Stimulated activated CD4-positive, alpha-beta T cell treated with anti-CD3 and anti-CD28 coated beads, Interleukin-1b, Interleukin-23, amount 100 ng/mL, for 4 hours (primary cell): ENCODE measurements at regions not wholly inside any gene's neighbourhood (a gene's known extent, or its start where the extent isn't known, plus 50 kb on each side); places are given as distances from the start of the nearest gene placed in this dataset.

Experiments used
- DNase-seq, 2 donors: peaks; one replicate each; pipeline ENCODE4 v3.0.0-alpha.2; 2020; ENCODE audit warnings: low read depth in 2 of 2

GRCh38 chr3:177742273-177742672, 545.0 kb upstream of the TBL1XR1 start:
- no peak for DNase-seq

GRCh38 chr3:177743173-177743890, 546.0 kb upstream of the TBL1XR1 start:
- no peak for DNase-seq

GRCh38 chr3:177744873-177745606, 547.8 kb upstream of the TBL1XR1 start:
- DNase-seq, result no peak

GRCh38 chr3:177745607-177746005, 548.3 kb upstream of the TBL1XR1 start:
- DNase-seq, result no peak

- DNase-seq, result no peak
These were observed 549.2 kb upstream of the TBL1XR1 start for GRCh38 chr3:177746337-177746933.

GRCh38 chr3:177749836-177750235, 552.6 kb upstream of the TBL1XR1 start:
- no peak for DNase-seq

- DNase-seq, result no peak
These were observed 553.2 kb upstream of the TBL1XR1 start for GRCh38 chr3:177750436-177750835.

GRCh38 chr3:177751770-177752169, 554.5 kb upstream of the TBL1XR1 start:
- no peak for DNase-seq

GRCh38 chr3:177752831-177753230, 555.5 kb upstream of the TBL1XR1 start:
- no peak for DNase-seq

- DNase-seq, result no peak
These were observed 556.3 kb upstream of the TBL1XR1 start for GRCh38 chr3:177753451-177754155.

GRCh38 chr3:177754508-177754921, 557.2 kb upstream of the TBL1XR1 start:
- DNase-seq, result no peak

GRCh38 chr3:177758126-177758525, 560.8 kb upstream of the TBL1XR1 start:
- DNase-seq, result no peak

- DNase-seq, result no peak
These were observed 563.5 kb upstream of the TBL1XR1 start for GRCh38 chr3:177760803-177761202.

- no peak for DNase-seq
These were observed 567.2 kb upstream of the TBL1XR1 start for GRCh38 chr3:177764377-177764912.

GRCh38 chr3:177764933-177765332, 567.7 kb upstream of the TBL1XR1 start:
- no peak for DNase-seq

- no peak for DNase-seq
These were observed 573.3 kb upstream of the TBL1XR1 start for GRCh38 chr3:177770383-177771230.

GRCh38 chr3:177771780-177772179, 574.5 kb upstream of the TBL1XR1 start:
- no peak for DNase-seq

GRCh38 chr3:177772908-177773557, 575.8 kb upstream of the TBL1XR1 start:
- no peak for DNase-seq

- no peak for DNase-seq
These were observed 576.4 kb upstream of the TBL1XR1 start for GRCh38 chr3:177773717-177774116.

- no peak for DNase-seq
These were observed 579.4 kb upstream of the TBL1XR1 start for GRCh38 chr3:177776661-177777101.
